ENCODE measurements at regions not wholly inside any gene's neighbourhood (a gene's known extent, or its start where the extent isn't known, plus 50 kb on each side); places are given as distances from the start of the nearest gene placed in this dataset.

DNA sequence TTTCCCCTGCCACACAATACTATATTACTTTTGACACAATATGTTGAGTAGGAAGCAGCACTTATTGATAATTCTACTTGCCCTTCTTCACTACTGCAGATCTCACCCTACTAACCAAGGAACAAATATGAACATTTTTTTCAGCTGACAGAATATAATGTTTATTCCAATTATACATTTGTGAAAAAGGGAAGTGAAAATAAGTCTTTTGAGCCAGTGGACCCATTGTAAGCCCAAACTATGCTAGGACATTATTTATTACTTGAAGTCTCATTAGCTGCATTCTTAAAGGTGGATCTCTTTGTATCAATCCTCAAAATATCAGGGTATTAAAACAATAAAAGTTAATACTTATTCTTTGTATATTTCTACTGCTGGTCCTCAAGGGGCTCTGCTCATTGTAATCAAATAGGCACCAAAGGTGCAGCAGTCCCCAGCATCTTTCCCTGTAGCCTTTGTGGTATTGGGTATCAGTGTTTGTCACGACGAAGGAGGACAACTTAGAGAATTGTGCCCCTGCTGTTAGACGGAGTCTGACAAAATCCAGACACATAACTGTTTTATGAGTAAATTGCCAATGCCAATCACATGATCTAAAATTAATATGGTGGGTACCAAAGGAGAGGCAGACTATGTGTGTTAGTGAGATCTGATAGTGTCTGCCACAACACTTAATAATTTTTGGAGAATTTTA is 453.5 kb upstream of the CDH9 start (continued):
- TF ChIP-seq, protein P1, sequence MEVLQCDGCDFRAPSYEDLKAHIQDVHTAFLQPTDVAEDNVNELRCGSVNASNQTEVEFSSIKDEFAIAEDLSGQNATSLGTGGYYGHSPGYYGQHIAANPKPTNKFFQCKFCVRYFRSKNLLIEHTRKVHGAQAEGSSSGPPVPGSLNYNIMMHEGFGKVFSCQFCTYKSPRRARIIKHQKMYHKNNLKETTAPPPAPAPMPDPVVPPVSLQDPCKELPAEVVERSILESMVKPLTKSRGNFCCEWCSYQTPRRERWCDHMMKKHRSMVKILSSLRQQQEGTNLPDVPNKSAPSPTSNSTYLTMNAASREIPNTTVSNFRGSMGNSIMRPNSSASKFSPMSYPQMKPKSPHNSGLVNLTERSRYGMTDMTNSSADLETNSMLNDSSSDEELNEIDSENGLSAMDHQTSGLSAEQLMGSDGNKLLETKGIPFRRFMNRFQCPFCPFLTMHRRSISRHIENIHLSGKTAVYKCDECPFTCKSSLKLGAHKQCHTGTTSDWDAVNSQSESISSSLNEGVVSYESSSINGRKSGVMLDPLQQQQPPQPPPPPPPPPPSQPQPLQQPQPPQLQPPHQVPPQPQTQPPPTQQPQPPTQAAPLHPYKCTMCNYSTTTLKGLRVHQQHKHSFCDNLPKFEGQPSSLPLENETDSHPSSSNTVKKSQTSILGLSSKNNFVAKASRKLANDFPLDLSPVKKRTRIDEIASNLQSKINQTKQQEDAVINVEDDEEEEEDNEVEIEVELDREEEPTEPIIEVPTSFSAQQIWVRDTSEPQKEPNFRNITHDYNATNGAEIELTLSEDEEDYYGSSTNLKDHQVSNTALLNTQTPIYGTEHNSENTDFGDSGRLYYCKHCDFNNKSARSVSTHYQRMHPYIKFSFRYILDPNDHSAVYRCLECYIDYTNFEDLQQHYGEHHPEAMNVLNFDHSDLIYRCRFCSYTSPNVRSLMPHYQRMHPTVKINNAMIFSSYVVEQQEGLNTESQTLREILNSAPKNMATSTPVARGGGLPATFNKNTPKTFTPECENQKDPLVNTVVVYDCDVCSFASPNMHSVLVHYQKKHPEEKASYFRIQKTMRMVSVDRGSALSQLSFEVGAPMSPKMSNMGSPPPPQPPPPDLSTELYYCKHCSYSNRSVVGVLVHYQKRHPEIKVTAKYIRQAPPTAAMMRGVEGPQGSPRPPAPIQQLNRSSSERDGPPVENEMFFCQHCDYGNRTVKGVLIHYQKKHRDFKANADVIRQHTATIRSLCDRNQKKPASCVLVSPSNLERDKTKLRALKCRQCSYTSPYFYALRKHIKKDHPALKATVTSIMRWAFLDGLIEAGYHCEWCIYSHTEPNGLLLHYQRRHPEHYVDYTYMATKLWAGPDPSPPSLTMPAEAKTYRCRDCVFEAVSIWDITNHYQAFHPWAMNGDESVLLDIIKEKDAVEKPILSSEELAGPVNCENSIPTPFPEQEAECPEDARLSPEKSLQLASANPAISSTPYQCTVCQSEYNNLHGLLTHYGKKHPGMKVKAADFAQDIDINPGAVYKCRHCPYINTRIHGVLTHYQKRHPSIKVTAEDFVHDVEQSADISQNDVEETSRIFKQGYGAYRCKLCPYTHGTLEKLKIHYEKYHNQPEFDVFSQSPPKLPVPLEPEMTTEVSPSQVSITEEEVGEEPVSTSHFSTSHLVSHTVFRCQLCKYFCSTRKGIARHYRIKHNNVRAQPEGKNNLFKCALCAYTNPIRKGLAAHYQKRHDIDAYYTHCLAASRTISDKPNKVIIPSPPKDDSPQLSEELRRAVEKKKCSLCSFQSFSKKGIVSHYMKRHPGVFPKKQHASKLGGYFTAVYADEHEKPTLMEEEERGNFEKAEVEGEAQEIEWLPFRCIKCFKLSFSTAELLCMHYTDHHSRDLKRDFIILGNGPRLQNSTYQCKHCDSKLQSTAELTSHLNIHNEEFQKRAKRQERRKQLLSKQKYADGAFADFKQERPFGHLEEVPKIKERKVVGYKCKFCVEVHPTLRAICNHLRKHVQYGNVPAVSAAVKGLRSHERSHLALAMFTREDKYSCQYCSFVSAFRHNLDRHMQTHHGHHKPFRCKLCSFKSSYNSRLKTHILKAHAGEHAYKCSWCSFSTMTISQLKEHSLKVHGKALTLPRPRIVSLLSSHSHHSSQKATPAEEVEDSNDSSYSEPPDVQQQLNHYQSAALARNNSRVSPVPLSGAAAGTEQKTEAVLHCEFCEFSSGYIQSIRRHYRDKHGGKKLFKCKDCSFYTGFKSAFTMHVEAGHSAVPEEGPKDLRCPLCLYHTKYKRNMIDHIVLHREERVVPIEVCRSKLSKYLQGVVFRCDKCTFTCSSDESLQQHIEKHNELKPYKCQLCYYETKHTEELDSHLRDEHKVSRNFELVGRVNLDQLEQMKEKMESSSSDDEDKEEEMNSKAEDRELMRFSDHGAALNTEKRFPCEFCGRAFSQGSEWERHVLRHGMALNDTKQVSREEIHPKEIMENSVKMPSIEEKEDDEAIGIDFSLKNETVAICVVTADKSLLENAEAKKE (CRISPR knock-in tag; IDR thresholded peaks at IDR 0.05), result no peak
- TF ChIP-seq NANOG (IDR thresholded peaks at IDR 0.05; ENCODE audit: borderline replicate concordance), result no peak
- TF ChIP-seq CREB1 (CRISPR knock-in tag; IDR thresholded peaks at IDR 0.05; ENCODE audit: low read depth), result no peak
- no peak for TF ChIP-seq EZH2phosphoT487 (IDR thresholded peaks at IDR 0.05; ENCODE audit: unreplicated experiment)
- no peak for TF ChIP-seq ZNF114 (CRISPR knock-in tag; IDR thresholded peaks at IDR 0.05)
- TF ChIP-seq POLR2AphosphoS5 (IDR thresholded peaks at IDR 0.05; ENCODE audit: low read depth), result no peak
- no peak for TF ChIP-seq EZH2 (IDR thresholded peaks at IDR 0.05; ENCODE audit: low read depth, unreplicated experiment)
- TF ChIP-seq STAT1 (IDR thresholded peaks at IDR 0.05; ENCODE audit: unreplicated experiment), result no peak
- TF ChIP-seq, protein P2, sequence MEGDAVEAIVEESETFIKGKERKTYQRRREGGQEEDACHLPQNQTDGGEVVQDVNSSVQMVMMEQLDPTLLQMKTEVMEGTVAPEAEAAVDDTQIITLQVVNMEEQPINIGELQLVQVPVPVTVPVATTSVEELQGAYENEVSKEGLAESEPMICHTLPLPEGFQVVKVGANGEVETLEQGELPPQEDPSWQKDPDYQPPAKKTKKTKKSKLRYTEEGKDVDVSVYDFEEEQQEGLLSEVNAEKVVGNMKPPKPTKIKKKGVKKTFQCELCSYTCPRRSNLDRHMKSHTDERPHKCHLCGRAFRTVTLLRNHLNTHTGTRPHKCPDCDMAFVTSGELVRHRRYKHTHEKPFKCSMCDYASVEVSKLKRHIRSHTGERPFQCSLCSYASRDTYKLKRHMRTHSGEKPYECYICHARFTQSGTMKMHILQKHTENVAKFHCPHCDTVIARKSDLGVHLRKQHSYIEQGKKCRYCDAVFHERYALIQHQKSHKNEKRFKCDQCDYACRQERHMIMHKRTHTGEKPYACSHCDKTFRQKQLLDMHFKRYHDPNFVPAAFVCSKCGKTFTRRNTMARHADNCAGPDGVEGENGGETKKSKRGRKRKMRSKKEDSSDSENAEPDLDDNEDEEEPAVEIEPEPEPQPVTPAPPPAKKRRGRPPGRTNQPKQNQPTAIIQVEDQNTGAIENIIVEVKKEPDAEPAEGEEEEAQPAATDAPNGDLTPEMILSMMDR (conservative IDR thresholded peaks at IDR 0.05; ENCODE audit: low read depth in 2 of 2), result no peak

All from GM23338 (cell line).